HEK293 (cell line): ENCODE measurements at regions not wholly inside any gene's neighbourhood (a gene's known extent, or its start where the extent isn't known, plus 50 kb on each side); places are given as distances from the start of the nearest gene placed in this dataset.

Source experiments
- CTCF ChIA-PET: fragments of 350-600 bp; formaldehyde crosslinking; extraction: SDS; loops from one replicate; lab custom pipeline; 2021; ENCODE audit warnings: antibody characterized with exemption; lab: Yijun Ruan, JAX
- POLR2A ChIA-PET: fragments of 300-600 bp; formaldehyde crosslinking; extraction: SDS; loops from one replicate; lab custom pipeline; 2020; ENCODE audit warnings: antibody characterized with exemption, inconsistent platforms; lab: Yijun Ruan, JAX
- H3K27ac ChIP-seq: fragments of 200-500 bp; sonication (Bioruptor generic); 2 replicates; pipeline ENCODE4 v1.5.1; 2014; ENCODE audit warnings: low read depth, low read length, control low read depth, inconsistent platforms; ENCODE audit errors: extremely low read depth
- H3K36me3 ChIP-seq, 2 experiments: fragments of 200-500 bp in 1 of 2; sonication (Bioruptor generic) in 1 of 2; 1 replicate in 1 of 2; 2 replicates in 1 of 2; pipeline ENCODE4 v1.5.1; 2014 to 2017; ENCODE audit warnings: inconsistent platforms in 2 of 2, low read length in 2 of 2; ENCODE audit not compliant: control insufficient read depth in 2 of 2, insufficient read depth in 1 of 2
- H3K4me1 ChIP-seq: fragments of 200-500 bp; sonication (Bioruptor generic); 2 replicates; pipeline ENCODE4 v1.5.1; 2014; ENCODE audit warnings: mild to moderate bottlenecking, low read length, inconsistent platforms; ENCODE audit not compliant: control insufficient read depth, insufficient read depth
- H3K4me3 ChIP-seq: 2 replicates; pipeline ENCODE4 v1.5.1; 2011; ENCODE audit warnings: low read depth, mild to moderate bottlenecking, control low read depth, low read length, moderate library complexity
- H3K9me3 ChIP-seq: fragments of 200-500 bp; sonication (Bioruptor generic); 2 replicates; pipeline ENCODE4 v1.5.1; 2014; ENCODE audit warnings: low read depth, low read length, inconsistent platforms; ENCODE audit not compliant: control insufficient read depth, insufficient read depth
- BCL6B ChIP-seq: fragments of 450-650 bp; formaldehyde crosslinking; IDR thresholded peaks from 2 replicates; pipeline ENCODE4 v1.5.1; 2017; ENCODE audit warnings: missing biosample characterization, missing genetic modification characterization
- EGR2 ChIP-seq: fragments of 450-650 bp; formaldehyde crosslinking; IDR thresholded peaks from 2 replicates; pipeline ENCODE4 v1.5.1; 2016; ENCODE audit warnings: low read depth, missing biosample characterization, missing genetic modification characterization
- REST ChIP-seq: fragments of 450-650 bp; formaldehyde crosslinking; IDR thresholded peaks from 2 replicates; pipeline ENCODE4 v1.5.1; 2016; ENCODE audit warnings: missing biosample characterization, missing genetic modification characterization
- SP2 ChIP-seq: fragments of 450-650 bp; formaldehyde crosslinking; IDR thresholded peaks from 2 replicates; pipeline ENCODE4 v1.5.1; 2016; ENCODE audit warnings: missing biosample characterization, missing genetic modification characterization
- WT1 ChIP-seq: fragments of 450-650 bp; formaldehyde crosslinking; IDR thresholded peaks from 2 replicates; pipeline ENCODE4 v1.5.1; 2016; ENCODE audit warnings: missing biosample characterization, missing genetic modification characterization
- ZBTB44 ChIP-seq: fragments of 450-650 bp; IDR thresholded peaks from 2 replicates; pipeline ENCODE4 v1.5.1; 2018; ENCODE audit warnings: missing biosample characterization, mild to moderate bottlenecking, missing genetic modification characterization
- ZBTB8A ChIP-seq: fragments of 450-650 bp; formaldehyde crosslinking; IDR thresholded peaks from 2 replicates; pipeline ENCODE4 v1.5.1; 2016; ENCODE audit warnings: missing biosample characterization, missing genetic modification characterization
- ZNF10 ChIP-seq: fragments of 450-650 bp; formaldehyde crosslinking; IDR thresholded peaks from 2 replicates; pipeline ENCODE4 v1.5.1; 2017; ENCODE audit warnings: missing biosample characterization, missing genetic modification characterization
- ZNF280C ChIP-seq: fragments of 450-650 bp; formaldehyde crosslinking; IDR thresholded peaks from 2 replicates; pipeline ENCODE4 v1.5.1; 2016; ENCODE audit warnings: missing biosample characterization, missing genetic modification characterization
- ZNF398 ChIP-seq: fragments of 450-650 bp; formaldehyde crosslinking; IDR thresholded peaks from 2 replicates; pipeline ENCODE4 v1.5.1; 2017; ENCODE audit warnings: missing biosample characterization, missing genetic modification characterization
- ZNF510 ChIP-seq: fragments of 450-650 bp; formaldehyde crosslinking; IDR thresholded peaks from 2 replicates; pipeline ENCODE4 v1.5.1; 2018; ENCODE audit warnings: mild to moderate bottlenecking, missing genetic modification characterization, missing biosample characterization; ENCODE audit not compliant: insufficient replicate concordance
- ZNF555 ChIP-seq: fragments of 450-650 bp; formaldehyde crosslinking; conservative IDR thresholded peaks from 2 replicates; pipeline ENCODE4 v1.5.1; 2017; ENCODE audit warnings: missing biosample characterization, mild to moderate bottlenecking, missing genetic modification characterization, inconsistent platforms
- ZNF560 ChIP-seq: fragments of 450-650 bp; formaldehyde crosslinking; IDR thresholded peaks from 2 replicates; pipeline ENCODE4 v1.5.1; 2017; ENCODE audit warnings: missing biosample characterization, missing genetic modification characterization, borderline replicate concordance
- ZNF561 ChIP-seq: fragments of 450-650 bp; IDR thresholded peaks from 2 replicates; pipeline ENCODE4 v1.5.1; 2018; ENCODE audit warnings: missing biosample characterization, missing genetic modification characterization, borderline replicate concordance
- ZNF660 ChIP-seq: fragments of 450-650 bp; IDR thresholded peaks from 2 replicates; pipeline ENCODE4 v1.5.1; 2018; ENCODE audit warnings: missing biosample characterization, mild to moderate bottlenecking, missing genetic modification characterization
- ZNF76 ChIP-seq: fragments of 450-650 bp; formaldehyde crosslinking; IDR thresholded peaks from 2 replicates; pipeline ENCODE4; 2016; ENCODE audit warnings: low read depth, missing biosample characterization, missing genetic modification characterization, borderline replicate concordance

- TF ChIP-seq ZNF10 (no peak), ZNF555 (tag by site-specific recombination) (no peak)
These were observed 117.5 kb upstream of the KCNQ5 start (continued) for GRCh38 chr6:72504406-72504805.

GRCh38 chr6:72505446-72505845 is 116.4 kb upstream of the KCNQ5 start:
- Histone ChIP-seq H3K36me3 (no peaks in the 10 kb centered on the region), H3K4me3 (no peak overlapping the region), H3K9me3 (no peaks in the 10 kb centered on the region), H3K27ac (no peak overlapping the region), H3K4me1 (no peaks in the 10 kb centered on the region)
- POLR2A ChIA-PET, result no interaction called here
- no peak for TF ChIP-seq ZNF280C
- TF ChIP-seq WT1, result no peak
- TF ChIP-seq ZNF76 (tag by site-specific recombination), result no peak
- TF ChIP-seq, all 188 proteins: peak for 0
- CTCF ChIA-PET, result no interaction called here

GRCh38 chr6:72519871-72520270 is 102.0 kb upstream of the KCNQ5 start:
- Histone ChIP-seq H3K4me1 (no peaks in the 10 kb centered on the region), H3K27ac (no peak overlapping the region), H3K4me3 (no peak overlapping the region), H3K9me3 (no peaks in the 10 kb centered on the region)
- POLR2A ChIA-PET, result no interaction called here
- TF ChIP-seq ZNF510, result no peak
- no peak for TF ChIP-seq ZNF398
- no peak for TF ChIP-seq BCL6B (tag by site-specific recombination)
- TF ChIP-seq ZBTB44, result no peak
- no peak for TF ChIP-seq EGR2
- no peak for TF ChIP-seq SP2
- TF ChIP-seq, all 188 proteins: peak for 0
- no peaks in the 10 kb centered on the region for H3K36me3 ChIP-seq
- CTCF ChIA-PET, result interaction anchor here (0.9 kb wide), 1 partner anchor 9 kb away, joined by 3 read pairs; no protein-coding TSS in a partner anchor

- Histone ChIP-seq H3K9me3 (no peaks in the 10 kb centered on the region), H3K4me1 (no peaks in the 10 kb centered on the region), H3K36me3 (no peaks in the 10 kb centered on the region), H3K27ac (no peak overlapping the region), H3K4me3 (no peak overlapping the region)
- ChIA-PET CTCF (interaction anchor here (0.6 kb wide), 1 partner anchor 110 kb away, joined by 5 read pairs; no protein-coding TSS in a partner anchor), POLR2A (no interaction called here)
- TF ChIP-seq ZNF660 (tag by site-specific recombination), result no peak
- TF ChIP-seq ZNF560 (tag by site-specific recombination), result no peak
- no peak for TF ChIP-seq ZBTB8A (tag by site-specific recombination)
- TF ChIP-seq REST (tag by site-specific recombination), result no peak
- no peak for TF ChIP-seq ZNF561 (tag by site-specific recombination)
These were observed 100.2 kb upstream of the KCNQ5 start for GRCh38 chr6:72521684-72522083.
